IMR-90 (cell line): ENCODE measurements at regions not wholly inside any gene's neighbourhood (a gene's known extent, or its start where the extent isn't known, plus 50 kb on each side); places are given as distances from the start of the nearest gene placed in this dataset.

Experiments
- ATAC-seq: fragments of 200-7000 bp; cut with Tn5 transposase; 2 replicates; pipeline ENCODE4 v1.9.1; 2020; ENCODE audit warnings: low read depth, mild to moderate bottlenecking, moderate library complexity
- BruUV-seq: library from RNA; stranded (reverse); fragments of 400-500 nt; replicated peaks from 2 replicates; lab custom pipeline; 2021; lab: Mats Ljungman, UMichigan
- CTCF ChIA-PET: fragments of 300-600 bp; formaldehyde crosslinking; extraction: SDS; loops from one replicate; lab custom pipeline; 2021; ENCODE audit warnings: antibody characterized with exemption; lab: Yijun Ruan, JAX
- POLR2A ChIA-PET: fragments of 300-600 bp; sonication (Branson Sonifier 250); formaldehyde crosslinking; loops from one replicate; lab custom pipeline; 2022; ENCODE audit warnings: antibody characterized with exemption; ENCODE audit not compliant: unreplicated experiment; lab: Charles Lee
- DNase-seq: peaks from one replicate; pipeline ENCODE4 v3.0.0; 2013
- H2AFZ ChIP-seq: replicated peaks from 2 replicates; pipeline ENCODE3; 2013; ENCODE audit warnings: low read length, mild to moderate bottlenecking; ENCODE audit not compliant: poor library complexity
- H2AK5ac ChIP-seq: 2 replicates; pipeline ENCODE4 v1.6.1; 2013; ENCODE audit warnings: low read depth, low read length, inconsistent platforms
- H2AK9ac ChIP-seq: replicated peaks from 2 replicates; pipeline ENCODE3; 2013; ENCODE audit warnings: mild to moderate bottlenecking, low read depth, low read length, moderate library complexity; ENCODE audit not compliant: poor library complexity
- H2BK120ac ChIP-seq: 2 replicates; pipeline ENCODE4 v1.6.1; 2013; ENCODE audit warnings: low read depth, low read length, inconsistent platforms
- H2BK15ac ChIP-seq: 3 replicates; pipeline ENCODE4 v1.6.1; 2013; ENCODE audit warnings: low read depth, low read length, inconsistent platforms
- H2BK20ac ChIP-seq: 2 replicates; pipeline ENCODE4 v1.6.1; 2013; ENCODE audit warnings: low read depth, mild to moderate bottlenecking, inconsistent platforms, low read length, moderate library complexity
- H2BK5ac ChIP-seq: 2 replicates; pipeline ENCODE4 v1.6.1; 2013; ENCODE audit warnings: mild to moderate bottlenecking, low read depth, low read length, inconsistent platforms; ENCODE audit not compliant: poor library complexity, severe bottlenecking
- H3K14ac ChIP-seq: replicated peaks from 2 replicates; pipeline ENCODE4 v1.6.1; 2013; ENCODE audit warnings: low read depth, low read length, inconsistent platforms
- H3K18ac ChIP-seq: 2 replicates; pipeline ENCODE4 v1.6.1; 2013; ENCODE audit warnings: low read depth, low read length, control low read depth
- H3K23ac ChIP-seq: 2 replicates; pipeline ENCODE4 v1.6.1; 2013; ENCODE audit warnings: low read depth, low read length, inconsistent platforms
- H3K27ac ChIP-seq: 2 replicates; pipeline ENCODE4 v1.5.1; 2013; ENCODE audit warnings: mild to moderate bottlenecking, control low read depth, low read length; ENCODE audit not compliant: insufficient read depth
- H3K27me3 ChIP-seq: 2 replicates; pipeline ENCODE4 v1.6.1; 2013; ENCODE audit warnings: low read length; ENCODE audit not compliant: control insufficient read depth, insufficient read depth
- H3K36me3 ChIP-seq: 2 replicates; pipeline ENCODE4 v1.6.1; 2013; ENCODE audit warnings: low read length, mixed read lengths; ENCODE audit not compliant: control insufficient read depth, insufficient read depth
- H3K4ac ChIP-seq: 2 replicates; pipeline ENCODE4 v1.6.1; 2013; ENCODE audit warnings: low read depth, low read length, inconsistent platforms
- H3K4me1 ChIP-seq: 2 replicates; pipeline ENCODE4 v1.6.1; 2013; ENCODE audit warnings: low read length, mixed read lengths; ENCODE audit not compliant: control insufficient read depth, insufficient read depth
- H3K4me2 ChIP-seq: 2 replicates; pipeline ENCODE4 v1.6.1; 2013; ENCODE audit warnings: low read depth, mild to moderate bottlenecking, control low read depth, low read length, moderate library complexity
- H3K4me3 ChIP-seq: 2 replicates; pipeline ENCODE4 v1.5.1; 2013; ENCODE audit warnings: low read depth, mild to moderate bottlenecking, control low read depth, low read length, moderate library complexity; ENCODE audit not compliant: insufficient read depth
- H3K56ac ChIP-seq: 2 replicates; pipeline ENCODE4 v1.6.1; 2013; ENCODE audit warnings: low read length, inconsistent platforms; ENCODE audit not compliant: insufficient read depth; ENCODE audit errors: extremely low read depth
- H3K79me1 ChIP-seq, 2 experiments: 2 replicates each; pipeline ENCODE4 v1.6.1; 2013; ENCODE audit warnings: low read length in 2 of 2, inconsistent platforms in 1 of 2, low read depth in 1 of 2
- H3K9ac ChIP-seq: 2 replicates; pipeline ENCODE4 v1.6.1; 2013; ENCODE audit warnings: low read depth, low read length, control low read depth
- H3K9me1 ChIP-seq: 2 replicates; pipeline ENCODE4 v1.6.1; 2013; ENCODE audit warnings: low read length, inconsistent platforms; ENCODE audit not compliant: insufficient read depth
- H3K9me3 ChIP-seq: 2 replicates; pipeline ENCODE4 v1.6.1; 2013; ENCODE audit warnings: low read length; ENCODE audit not compliant: control insufficient read depth, insufficient read depth
- H4K20me1 ChIP-seq: 2 replicates; pipeline ENCODE4 v1.6.1; 2013; ENCODE audit warnings: low read length, inconsistent platforms; ENCODE audit not compliant: insufficient read depth
- H4K5ac ChIP-seq: 2 replicates; pipeline ENCODE4 v1.6.1; 2013; ENCODE audit warnings: mild to moderate bottlenecking, low read depth, low read length, control low read depth
- H4K8ac ChIP-seq, 2 experiments: 2 replicates each; pipeline ENCODE4 v1.6.1; 2013; ENCODE audit warnings: low read depth in 2 of 2, low read length in 2 of 2, control low read depth in 1 of 2, inconsistent platforms in 1 of 2
- H4K91ac ChIP-seq: 2 replicates; pipeline ENCODE4 v1.6.1; 2013; ENCODE audit warnings: low read depth, low read length, inconsistent platforms; ENCODE audit not compliant: insufficient read depth
- CHD1 ChIP-seq: IDR thresholded peaks from 2 replicates; pipeline ENCODE4 v1.6.1; 2012; ENCODE audit warnings: low read depth, low read length, improper control_type of control experiment
- MAZ ChIP-seq: IDR thresholded peaks from 2 replicates; pipeline ENCODE4 v1.6.1; 2012; ENCODE audit warnings: low read depth, mild to moderate bottlenecking, low read length, improper control_type of control experiment, moderate library complexity, borderline replicate concordance
- MXI1 ChIP-seq: IDR thresholded peaks from 2 replicates; pipeline ENCODE4 v1.6.1; 2012; ENCODE audit warnings: low read depth, mild to moderate bottlenecking, low read length, moderate library complexity, borderline replicate concordance
- NFE2L2 ChIP-seq: fragments of 150-350 bp; IDR thresholded peaks from 2 replicates; pipeline ENCODE4 v1.6.1; 2016; ENCODE audit warnings: low read depth, mild to moderate bottlenecking, low read length
- RCOR1 ChIP-seq: IDR thresholded peaks from 2 replicates; pipeline ENCODE4 v1.6.1; 2012; ENCODE audit warnings: mild to moderate bottlenecking, low read length, improper control_type of control experiment; ENCODE audit not compliant: insufficient replicate concordance
- SMC3 ChIP-seq: fragments of 150-350 bp; IDR thresholded peaks from 2 replicates; pipeline ENCODE4 v1.6.1; 2016; ENCODE audit warnings: low read depth, mild to moderate bottlenecking, antibody characterized with exemption, low read length, moderate library complexity
- USF2 ChIP-seq: fragments of 150-350 bp; IDR thresholded peaks from 2 replicates; pipeline ENCODE4 v1.6.1; 2017; ENCODE audit warnings: mild to moderate bottlenecking, antibody characterized with exemption, low read length, low read depth
- dilution Hi-C: fragments of 300-500 bp; cut with HindIII; formaldehyde crosslinking; loops from one replicate; pipeline ENCODE4 v1.14.3; 2018; ENCODE audit warnings: low sequenced_read_pairs; ENCODE audit not compliant: unreplicated experiment
- in situ Hi-C: fragments of 300-500 bp; cut with MboI; formaldehyde crosslinking; loops from 3 replicates; pipeline ENCODE4 v1.14.3; 2019; ENCODE audit warnings: low sequenced_read_pairs, inconsistent platforms, mixed read lengths
- intact Hi-C: fragments of 100-400 bp; cut with micrococcal nuclease; formaldehyde crosslinking; loops from 2 replicates; pipeline ENCODE4 v1.10.0; 2022

GRCh38 chr13:70798385-70798784 lies 690.1 kb upstream of the KLHL1 start:
- Histone ChIP-seq H3K4ac (no peak overlapping the region), H4K5ac (no peak overlapping the region), H3K36me3 (no peaks in the 10 kb centered on the region), H3K9ac (no peak overlapping the region), H4K20me1 (no peaks in the 10 kb centered on the region), H3K14ac (no peak overlapping the region), H2BK20ac (no peak overlapping the region), H3K27ac (no peak overlapping the region), H4K91ac (no peak overlapping the region), H2AK9ac (no peak overlapping the region), H2AFZ (no peak overlapping the region), H2BK15ac (no peak overlapping the region), H3K23ac (no peak overlapping the region), H4K8ac (no peak overlapping the region), H2AK5ac (no peak overlapping the region), H2BK120ac (no peak overlapping the region), H3K4me1 (no peaks in the 10 kb centered on the region), H3K9me1 (no peaks in the 10 kb centered on the region), H3K79me1 (no peaks in the 10 kb centered on the region), H3K4me3 (no peak overlapping the region), H3K56ac (no peak overlapping the region), H3K4me2 (no peak overlapping the region), H3K9me3 (no peaks in the 10 kb centered on the region), H3K27me3 (no peaks in the 10 kb centered on the region), H2BK5ac (no peak overlapping the region), H3K18ac (no peak overlapping the region)
- in situ Hi-C loops: no loop called here
- CTCF ChIA-PET: no interaction called here
- TF ChIP-seq NFE2L2 (no peak), SMC3 (no peak), MXI1 (no peak), RCOR1 (no peak), CHD1 (no peak), USF2 (no peak), MAZ (no peak)
- dilution Hi-C loops: no loop called here
- intact Hi-C loops: no loop called here
- BruUV-seq: no TSS peak
- ATAC-seq (no peak), DNase-seq (no peak)
- POLR2A ChIA-PET: no interaction called here
